Endothelial cell (in vitro differentiated cells): ENCODE measurements at regions not wholly inside any gene's neighbourhood (a gene's known extent, or its start where the extent isn't known, plus 50 kb on each side); places are given as distances from the start of the nearest gene placed in this dataset.

Source experiments
- DNase-seq: peaks from one replicate; pipeline ENCODE4 v3.0.0; 2021; ENCODE audit warnings: low spot score
- H3K27ac Mint-ChIP-seq: one replicate; pipeline ENCODE4 v1.8.0; 2021; ENCODE audit warnings: mixed read lengths, inconsistent platforms; ENCODE audit not compliant: unreplicated experiment
- H3K27me3 Mint-ChIP-seq: one replicate; pipeline ENCODE4 v1.8.0; 2021; ENCODE audit warnings: mild to moderate bottlenecking, moderate library complexity, mixed read lengths, inconsistent platforms; ENCODE audit not compliant: unreplicated experiment
- H3K36me3 Mint-ChIP-seq: one replicate; pipeline ENCODE4 v1.8.0; 2021; ENCODE audit warnings: mild to moderate bottlenecking, low read depth, mixed read lengths, inconsistent platforms; ENCODE audit not compliant: unreplicated experiment
- H3K4me1 Mint-ChIP-seq: one replicate; pipeline ENCODE4 v1.8.0; 2021; ENCODE audit warnings: mild to moderate bottlenecking, mixed read lengths, inconsistent platforms; ENCODE audit not compliant: unreplicated experiment
- H3K4me3 Mint-ChIP-seq: one replicate; pipeline ENCODE4 v1.8.0; 2021; ENCODE audit warnings: mild to moderate bottlenecking, mixed read lengths, inconsistent platforms; ENCODE audit not compliant: unreplicated experiment
- H3K9me3 Mint-ChIP-seq: one replicate; pipeline ENCODE4 v1.8.0; 2021; ENCODE audit warnings: mixed read lengths, inconsistent platforms; ENCODE audit not compliant: unreplicated experiment
- TF ChIP-seq, protein P1 (sequence below): fragments of 200-600 bp; sonication (generic); IDR thresholded peaks from one replicate; pipeline ENCODE4 v1.5.0; 2021; ENCODE audit warnings: antibody characterized with exemption; ENCODE audit not compliant: unreplicated experiment

DNA sequence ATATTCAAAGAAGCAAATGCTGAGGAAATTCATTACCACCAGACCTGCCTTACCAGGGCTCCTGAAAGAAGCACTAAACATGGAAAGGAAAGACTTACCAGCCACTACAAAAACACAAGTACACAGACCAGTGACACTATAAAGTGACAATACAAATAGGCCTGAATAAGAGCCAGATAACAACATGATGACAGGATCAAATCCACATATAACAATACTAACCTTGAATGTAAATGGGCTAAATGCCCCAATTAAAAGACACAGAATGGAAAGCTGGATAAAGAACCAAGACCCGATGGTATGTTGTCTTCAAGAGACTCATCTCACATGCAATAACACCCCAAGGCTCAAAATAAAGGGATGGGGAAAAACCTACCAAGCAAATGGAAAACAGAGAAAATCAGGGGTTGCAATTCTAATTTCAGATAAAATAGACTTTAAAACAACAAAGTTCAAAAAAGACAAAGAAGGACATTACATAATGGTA lies 353.4 kb downstream of the LNPK start:
- no peaks in the 10 kb centered on the region for H3K36me3 Mint-ChIP-seq
- H3K9me3 Mint-ChIP-seq: no peaks in the 10 kb centered on the region
- peaks cover 2% of the 10 kb centered on the region for H3K27me3 Mint-ChIP-seq
- no peak overlapping the region for H3K27ac Mint-ChIP-seq
- TF ChIP-seq, protein P1, sequence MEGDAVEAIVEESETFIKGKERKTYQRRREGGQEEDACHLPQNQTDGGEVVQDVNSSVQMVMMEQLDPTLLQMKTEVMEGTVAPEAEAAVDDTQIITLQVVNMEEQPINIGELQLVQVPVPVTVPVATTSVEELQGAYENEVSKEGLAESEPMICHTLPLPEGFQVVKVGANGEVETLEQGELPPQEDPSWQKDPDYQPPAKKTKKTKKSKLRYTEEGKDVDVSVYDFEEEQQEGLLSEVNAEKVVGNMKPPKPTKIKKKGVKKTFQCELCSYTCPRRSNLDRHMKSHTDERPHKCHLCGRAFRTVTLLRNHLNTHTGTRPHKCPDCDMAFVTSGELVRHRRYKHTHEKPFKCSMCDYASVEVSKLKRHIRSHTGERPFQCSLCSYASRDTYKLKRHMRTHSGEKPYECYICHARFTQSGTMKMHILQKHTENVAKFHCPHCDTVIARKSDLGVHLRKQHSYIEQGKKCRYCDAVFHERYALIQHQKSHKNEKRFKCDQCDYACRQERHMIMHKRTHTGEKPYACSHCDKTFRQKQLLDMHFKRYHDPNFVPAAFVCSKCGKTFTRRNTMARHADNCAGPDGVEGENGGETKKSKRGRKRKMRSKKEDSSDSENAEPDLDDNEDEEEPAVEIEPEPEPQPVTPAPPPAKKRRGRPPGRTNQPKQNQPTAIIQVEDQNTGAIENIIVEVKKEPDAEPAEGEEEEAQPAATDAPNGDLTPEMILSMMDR: no peak
- no peaks in the 10 kb centered on the region for H3K4me1 Mint-ChIP-seq
- no peak for DNase-seq
- H3K4me3 Mint-ChIP-seq: no peak overlapping the region

- no peak for DNase-seq
- H3K36me3 Mint-ChIP-seq: no peaks in the 10 kb centered on the region
- H3K27ac Mint-ChIP-seq: no peak overlapping the region
- TF ChIP-seq, protein P1: no peak
- H3K4me3 Mint-ChIP-seq: no peak overlapping the region
- no peaks in the 10 kb centered on the region for H3K4me1 Mint-ChIP-seq
- peaks cover 2% of the 10 kb centered on the region for H3K27me3 Mint-ChIP-seq
- no peaks in the 10 kb centered on the region for H3K9me3 Mint-ChIP-seq
These were observed 355.0 kb downstream of the LNPK start for GRCh38 chr2:175647058-175647457.

GRCh38 chr2:175640655-175641054 lies 361.4 kb downstream of the LNPK start:
- no peaks in the 10 kb centered on the region for H3K36me3 Mint-ChIP-seq
- no peak for DNase-seq
- H3K4me1 Mint-ChIP-seq: peaks cover 3% of the 10 kb centered on the region
- TF ChIP-seq, protein P1: no peak
- no peak overlapping the region for H3K27ac Mint-ChIP-seq
- no peaks in the 10 kb centered on the region for H3K27me3 Mint-ChIP-seq
- no peak overlapping the region for H3K4me3 Mint-ChIP-seq
- H3K9me3 Mint-ChIP-seq: no peaks in the 10 kb centered on the region

GRCh38 chr2:175633227-175633626 lies 368.8 kb downstream of the LNPK start:
- Mint-ChIP-seq H3K4me1 (peaks cover 11% of the 10 kb centered on the region), H3K27ac (no peak overlapping the region), H3K4me3 (no peak overlapping the region), H3K9me3 (no peaks in the 10 kb centered on the region), H3K27me3 (no peaks in the 10 kb centered on the region), H3K36me3 (no peaks in the 10 kb centered on the region)
- DNase-seq: no peak
- TF ChIP-seq, protein P1: no peak

GRCh38 chr2:175631245-175631623 lies 370.8 kb downstream of the LNPK start:
- no peak overlapping the region for H3K27ac Mint-ChIP-seq
- TF ChIP-seq, protein P1: no peak
- peaks cover 11% of the 10 kb centered on the region for H3K4me1 Mint-ChIP-seq
- no peak for DNase-seq
- H3K27me3 Mint-ChIP-seq: no peaks in the 10 kb centered on the region
- H3K4me3 Mint-ChIP-seq: no peak overlapping the region
- no peaks in the 10 kb centered on the region for H3K36me3 Mint-ChIP-seq
- no peaks in the 10 kb centered on the region for H3K9me3 Mint-ChIP-seq
